Common myeloid progenitor, CD34-positive (primary cell): ENCODE measurements at regions not wholly inside any gene's neighbourhood (a gene's known extent, or its start where the extent isn't known, plus 50 kb on each side); places are given as distances from the start of the nearest gene placed in this dataset.

Experiments used
- CTCF ChIA-PET: fragments of 350-600 bp; sonication (Branson Sonifier 250); formaldehyde crosslinking; loops from one replicate; lab custom pipeline; 2021; ENCODE audit warnings: antibody characterized with exemption; lab: Charles Lee
- POLR2A ChIA-PET: fragments of 350-600 bp; sonication (Branson Sonifier 250); formaldehyde crosslinking; loops from one replicate; lab custom pipeline; 2021; ENCODE audit warnings: antibody characterized with exemption; lab: Charles Lee
- DNase-seq, 3 donors: peaks; one replicate each; pipeline versions ENCODE4 v3.0.0 to v3.0.0-alpha.2; 2013
- H3K27ac ChIP-seq, 2 experiments: 1 replicate in 1 of 2; 2 replicates in 1 of 2; pipeline ENCODE4 v1.7.0; 2013; ENCODE audit warnings: inconsistent platforms in 2 of 2, low read length in 2 of 2, mild to moderate bottlenecking in 2 of 2, low read depth in 1 of 2, moderate library complexity in 1 of 2; ENCODE audit not compliant: severe bottlenecking in 2 of 2, insufficient read depth in 1 of 2, poor library complexity in 1 of 2
- H3K27me3 ChIP-seq, 5 experiments: replicated peaks in 2 of 5; 1 replicate in 3 of 5; 2 replicates in 2 of 5; pipeline versions ENCODE4 v1.6.1 to v1.7.0; 2013; ENCODE audit warnings: low read length in 4 of 5, mild to moderate bottlenecking in 2 of 5, moderate library complexity in 2 of 5, inconsistent platforms in 1 of 5; ENCODE audit not compliant: insufficient read depth in 5 of 5, control insufficient read depth in 4 of 5
- H3K36me3 ChIP-seq, 4 experiments: 1 replicate in 2 of 4; 2 replicates in 2 of 4; pipeline versions ENCODE4 v1.6.1 to v1.7.0; 2013; ENCODE audit warnings: low read length in 3 of 4, control low read depth in 1 of 4, mild to moderate bottlenecking in 1 of 4; ENCODE audit not compliant: control insufficient read depth in 4 of 4, insufficient read depth in 4 of 4
- H3K4me1 ChIP-seq, 4 experiments: 1 replicate in 3 of 4; 2 replicates in 1 of 4; pipeline versions ENCODE4 v1.6.1 to v1.7.1; 2013; ENCODE audit warnings: low read length in 3 of 4, mild to moderate bottlenecking in 3 of 4, control low read depth in 1 of 4, inconsistent platforms in 1 of 4, moderate library complexity in 1 of 4; ENCODE audit not compliant: control insufficient read depth in 4 of 4, insufficient read depth in 4 of 4; ENCODE audit errors: control extremely low read depth in 1 of 4
- H3K4me3 ChIP-seq, 7 experiments: 1 replicate in 4 of 7; 2 replicates in 3 of 7; pipeline versions ENCODE4 v1.5.1 to v1.7.0; 2013; ENCODE audit warnings: mild to moderate bottlenecking in 7 of 7, low read length in 6 of 7, moderate library complexity in 6 of 7, inconsistent platforms in 2 of 7, low read depth in 2 of 7, control low read depth in 1 of 7; ENCODE audit not compliant: insufficient read depth in 4 of 7, control insufficient read depth in 1 of 7; ENCODE audit errors: extremely low read depth in 1 of 7
- H3K9me3 ChIP-seq, 5 experiments: 1 replicate in 4 of 5; 2 replicates in 1 of 5; pipeline versions ENCODE4 v1.6.1 to v1.7.1; 2013; ENCODE audit warnings: low read length in 4 of 5, mild to moderate bottlenecking in 2 of 5, inconsistent platforms in 1 of 5, low read depth in 1 of 5, moderate library complexity in 1 of 5; ENCODE audit not compliant: control insufficient read depth in 4 of 5, insufficient read depth in 2 of 5; ENCODE audit errors: control extremely low read depth in 1 of 5
- WGBS: methylation state at CpG from one replicate; pipeline ENCODE4 v1.1.5; 2013; ENCODE audit not compliant: insufficient coverage; 5-methylcytosine and 5-hydroxymethylcytosine counted together

- ChIA-PET CTCF (no interaction called here), POLR2A (no interaction called here)
- Histone ChIP-seq H3K9me3 (peaks cover 0 to 11% (median 4%) of the 10 kb centered on the region in 5 experiments), H3K27ac (no peak overlapping the region), H3K4me1 (no peaks in the 10 kb centered on the region), H3K36me3 (no peaks in the 10 kb centered on the region), H3K4me3 (no peak overlapping the region), H3K27me3 (peaks cover 0 to 2% (median 0%) of the 10 kb centered on the region in 5 experiments)
- no peak for DNase-seq
Measured at GRCh38 chr2:173593109-173593508, 238.4 kb downstream of the CDCA7 start.

GRCh38 chr2:173596244-173596643 is 241.6 kb downstream of the CDCA7 start:
- Histone ChIP-seq H3K9me3 (peaks cover 0 to 11% (median 4%) of the 10 kb centered on the region in 5 experiments), H3K27ac (no peak overlapping the region), H3K4me3 (no peak overlapping the region), H3K27me3 (peaks cover 0 to 2% (median 0%) of the 10 kb centered on the region in 5 experiments), H3K36me3 (no peaks in the 10 kb centered on the region), H3K4me1 (no peaks in the 10 kb centered on the region)
- no peak for DNase-seq
- CTCF ChIA-PET = no interaction called here
- POLR2A ChIA-PET = no interaction called here

- CTCF ChIA-PET = interaction anchor here (1.1 kb wide), 1 partner anchor 17 kb away, joined by 3 read pairs; no protein-coding TSS in a partner anchor
- H3K9me3 ChIP-seq = peaks cover 0 to 2% (median 0%) of the 10 kb centered on the region in 5 experiments
- DNase-seq = no peak
- no peak overlapping the region for H3K4me3 ChIP-seq
- H3K27ac ChIP-seq = no peak overlapping the region
- H3K36me3 ChIP-seq = no peaks in the 10 kb centered on the region
- no peaks in the 10 kb centered on the region for H3K4me1 ChIP-seq
- POLR2A ChIA-PET = no interaction called here
- peaks cover 0 to 2% (median 0%) of the 10 kb centered on the region in 5 experiments for H3K27me3 ChIP-seq
Measured at GRCh38 chr2:173598525-173598924, 243.9 kb downstream of the CDCA7 start.

GRCh38 chr2:173599821-173600359 is 245.2 kb downstream of the CDCA7 start:
- ChIA-PET CTCF (no interaction called here), POLR2A (no interaction called here)
- DNase-seq = no peak
- H3K4me3 ChIP-seq = no peak overlapping the region
- no peak overlapping the region for H3K27ac ChIP-seq
- WGBS = 86% methylated on average over 4 of the region's 5 CpGs
- peaks cover 0 to 5% (median 0%) of the 10 kb centered on the region in 5 experiments for H3K9me3 ChIP-seq
- no peaks in the 10 kb centered on the region for H3K4me1 ChIP-seq
- H3K27me3 ChIP-seq = peaks cover 0 to 2% (median 0%) of the 10 kb centered on the region in 5 experiments
- no peaks in the 10 kb centered on the region for H3K36me3 ChIP-seq

GRCh38 chr2:173602153-173602795 is 247.6 kb downstream of the CDCA7 start:
- Histone ChIP-seq H3K27me3 (no peaks in the 10 kb centered on the region), H3K27ac (no peak overlapping the region), H3K36me3 (no peaks in the 10 kb centered on the region), H3K4me1 (no peaks in the 10 kb centered on the region), H3K4me3 (no peak overlapping the region), H3K9me3 (peaks cover 0 to 5% (median 0%) of the 10 kb centered on the region in 5 experiments)
- ChIA-PET POLR2A (no interaction called here), CTCF (no interaction called here)
- DNase-seq = no peak
- WGBS = 100% methylated on average over 1 of the region's 6 CpGs

- H3K4me1 ChIP-seq = no peaks in the 10 kb centered on the region
- no peaks in the 10 kb centered on the region for H3K36me3 ChIP-seq
- DNase-seq = no peak
- H3K27me3 ChIP-seq = no peaks in the 10 kb centered on the region
- ChIA-PET POLR2A (no interaction called here), CTCF (no interaction called here)
- H3K27ac ChIP-seq = no peak overlapping the region
- peaks cover 0 to 5% (median 0%) of the 10 kb centered on the region in 5 experiments for H3K9me3 ChIP-seq
- WGBS = no CpG with 5 or more reads among the region's 1 CpG
- no peak overlapping the region for H3K4me3 ChIP-seq
Measured at GRCh38 chr2:173605994-173606393, 251.3 kb downstream of the CDCA7 start.

- Histone ChIP-seq H3K27ac (no peak overlapping the region), H3K36me3 (no peaks in the 10 kb centered on the region), H3K27me3 (no peaks in the 10 kb centered on the region), H3K9me3 (peaks cover 0 to 5% (median 0%) of the 10 kb centered on the region in 5 experiments), H3K4me3 (no peak overlapping the region), H3K4me1 (no peaks in the 10 kb centered on the region)
- POLR2A ChIA-PET = no interaction called here
- 100% methylated on average over 2 of the region's 5 CpGs for WGBS
- CTCF ChIA-PET = no interaction called here
- no peak for DNase-seq
Measured at GRCh38 chr2:173606619-173607248, 252.1 kb downstream of the CDCA7 start.
